IgD-negative memory B cell (primary cell): ENCODE measurements at regions not wholly inside any gene's neighbourhood (a gene's known extent, or its start where the extent isn't known, plus 50 kb on each side); places are given as distances from the start of the nearest gene placed in this dataset.

Source experiments
- H3K27ac Mint-ChIP-seq, 3 donors: one replicate each; pipeline ENCODE4 v1.8.0; 2020 to 2022; ENCODE audit warnings: mild to moderate bottlenecking in 3 of 3, mixed read lengths in 3 of 3, moderate library complexity in 1 of 3
- H3K27me3 Mint-ChIP-seq: one replicate; pipeline ENCODE4 v1.8.0; 2021; ENCODE audit warnings: mixed read lengths
- H3K36me3 Mint-ChIP-seq: one replicate; pipeline ENCODE4 v1.8.0; 2020; ENCODE audit warnings: mild to moderate bottlenecking, mixed read lengths
- H3K4me1 Mint-ChIP-seq, 3 donors: one replicate each; pipeline ENCODE4 v1.8.0; 2020 to 2022; ENCODE audit warnings: mixed read lengths in 3 of 3, mild to moderate bottlenecking in 1 of 3
- H3K4me3 Mint-ChIP-seq, 4 donors: one replicate each; pipeline ENCODE4 v1.8.0; 2020 to 2022; ENCODE audit warnings: mild to moderate bottlenecking in 4 of 4, mixed read lengths in 4 of 4, moderate library complexity in 3 of 4
- H3K9me3 Mint-ChIP-seq, 3 donors: one replicate each; pipeline ENCODE4 v1.8.0; 2020 to 2021; ENCODE audit warnings: mixed read lengths in 3 of 3, mild to moderate bottlenecking in 1 of 3

DNA sequence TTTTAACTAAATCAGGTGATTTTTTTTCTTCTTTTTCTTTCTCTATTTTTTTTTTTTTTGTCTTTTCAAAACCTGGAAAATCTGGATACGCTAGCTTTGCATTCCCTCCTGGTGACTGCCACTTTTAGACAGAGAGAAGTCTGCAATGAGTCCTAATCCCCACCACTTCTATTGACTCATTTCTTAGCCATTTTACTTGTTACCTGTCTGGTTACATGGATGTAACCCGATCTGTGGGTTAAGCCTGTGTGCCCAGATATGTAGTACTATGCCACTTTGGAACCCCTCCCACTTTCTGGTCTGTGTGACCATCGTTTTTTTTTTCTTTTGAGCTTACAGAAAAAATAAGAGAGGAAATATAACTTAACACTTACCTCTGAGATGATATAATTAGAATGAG is 817.8 kb upstream of the PCDH9 start:
- Mint-ChIP-seq H3K4me1 (no peaks in the 10 kb centered on the region), H3K27me3 (no peaks in the 10 kb centered on the region), H3K27ac (no peak overlapping the region)

DNA sequence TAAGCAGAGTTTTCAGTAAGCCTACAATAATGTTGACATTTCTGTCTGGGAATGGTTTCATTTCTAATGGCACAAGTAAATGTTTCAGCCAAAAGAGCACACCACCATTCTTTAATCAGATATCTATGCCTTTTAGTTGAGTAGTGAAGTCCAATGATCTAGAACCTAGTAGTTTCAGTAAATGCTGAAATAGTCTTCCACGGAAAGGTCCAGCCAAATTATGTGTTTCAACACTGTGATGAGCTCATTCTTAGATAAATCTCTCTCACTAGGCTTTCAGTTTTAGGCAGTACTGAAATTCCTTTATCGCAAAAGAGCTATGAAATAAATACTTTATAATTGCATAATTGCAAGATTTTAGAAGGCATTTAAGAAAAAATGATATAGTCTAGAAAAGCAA is 816.8 kb upstream of the PCDH9 start:
- Mint-ChIP-seq H3K9me3 (no peaks in the 10 kb centered on the region), H3K27ac (no peak overlapping the region), H3K4me3 (no peak overlapping the region), H3K27me3 (no peaks in the 10 kb centered on the region), H3K36me3 (no peaks in the 10 kb centered on the region), H3K4me1 (no peaks in the 10 kb centered on the region)

More for the DNA sequence above, 817.8 kb upstream of the PCDH9 start:
- Mint-ChIP-seq H3K9me3 (peaks cover 0 to 3% (median 0%) of the 10 kb centered on the region in 3 donors), H3K4me3 (no peak overlapping the region), H3K36me3 (no peaks in the 10 kb centered on the region)

GRCh38 chr13:68030152-68030809 is 800.1 kb upstream of the PCDH9 start:
- no peak overlapping the region for H3K27ac Mint-ChIP-seq
- H3K4me3 Mint-ChIP-seq = no peak overlapping the region
- no peaks in the 10 kb centered on the region for H3K4me1 Mint-ChIP-seq
- peaks cover 0 to 9% (median 2%) of the 10 kb centered on the region in 3 donors for H3K9me3 Mint-ChIP-seq
- H3K27me3 Mint-ChIP-seq = no peaks in the 10 kb centered on the region
- H3K36me3 Mint-ChIP-seq = no peaks in the 10 kb centered on the region

GRCh38 chr13:68028701-68029100 is 798.6 kb upstream of the PCDH9 start:
- Mint-ChIP-seq H3K4me3 (no peak overlapping the region), H3K27me3 (no peaks in the 10 kb centered on the region), H3K4me1 (no peaks in the 10 kb centered on the region), H3K27ac (no peak overlapping the region), H3K36me3 (no peaks in the 10 kb centered on the region), H3K9me3 (peaks cover 0 to 12% (median 2%) of the 10 kb centered on the region in 3 donors)

DNA sequence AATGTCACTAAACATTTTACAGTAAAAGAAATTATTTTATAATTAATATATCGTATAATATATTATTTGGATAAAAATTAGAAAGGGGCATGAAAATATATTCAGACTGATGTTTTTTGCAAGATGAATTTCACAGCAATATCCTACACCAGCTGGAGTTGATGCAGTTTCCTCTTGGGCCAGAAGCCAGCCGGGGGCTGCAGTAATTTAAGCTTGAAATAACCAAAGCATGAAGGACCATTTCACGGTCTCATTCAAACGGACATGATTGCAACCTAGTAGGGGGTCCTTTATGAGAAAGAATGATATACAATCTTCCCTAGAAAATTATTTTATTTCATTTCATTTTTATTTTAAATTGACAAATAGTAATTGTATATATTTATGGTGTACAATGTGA is 797.2 kb upstream of the PCDH9 start:
- peaks cover 2 to 8% (median 2%) of the 10 kb centered on the region in 3 donors for H3K9me3 Mint-ChIP-seq
- no peaks in the 10 kb centered on the region for H3K27me3 Mint-ChIP-seq
- no peak overlapping the region for H3K27ac Mint-ChIP-seq
- H3K4me3 Mint-ChIP-seq = no peak overlapping the region
- no peaks in the 10 kb centered on the region for H3K4me1 Mint-ChIP-seq
- H3K36me3 Mint-ChIP-seq = no peaks in the 10 kb centered on the region

DNA sequence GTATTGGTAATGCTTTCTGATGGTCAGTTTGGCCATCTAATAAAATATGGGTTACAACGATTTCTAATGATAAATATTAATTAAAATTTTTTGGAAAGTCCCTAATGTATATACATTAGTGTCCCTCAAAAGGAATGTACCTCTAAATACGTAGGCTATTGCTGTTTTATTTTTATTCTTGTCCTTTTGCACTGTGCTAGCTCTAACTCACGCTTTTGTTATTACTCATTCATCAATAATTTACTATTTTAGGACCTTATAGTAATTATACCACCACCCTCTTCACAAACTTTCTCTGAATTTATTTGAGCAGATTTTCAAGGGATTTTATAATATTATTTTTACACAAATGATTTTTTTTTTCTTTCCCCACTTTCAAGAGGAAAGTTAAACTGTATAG is 795.9 kb upstream of the PCDH9 start:
- H3K4me1 Mint-ChIP-seq = no peaks in the 10 kb centered on the region
- H3K27me3 Mint-ChIP-seq = no peaks in the 10 kb centered on the region
- no peak overlapping the region for H3K4me3 Mint-ChIP-seq
- peaks cover 2 to 6% (median 5%) of the 10 kb centered on the region in 3 donors for H3K9me3 Mint-ChIP-seq
- H3K36me3 Mint-ChIP-seq = no peaks in the 10 kb centered on the region
- no peak overlapping the region for H3K27ac Mint-ChIP-seq

DNA sequence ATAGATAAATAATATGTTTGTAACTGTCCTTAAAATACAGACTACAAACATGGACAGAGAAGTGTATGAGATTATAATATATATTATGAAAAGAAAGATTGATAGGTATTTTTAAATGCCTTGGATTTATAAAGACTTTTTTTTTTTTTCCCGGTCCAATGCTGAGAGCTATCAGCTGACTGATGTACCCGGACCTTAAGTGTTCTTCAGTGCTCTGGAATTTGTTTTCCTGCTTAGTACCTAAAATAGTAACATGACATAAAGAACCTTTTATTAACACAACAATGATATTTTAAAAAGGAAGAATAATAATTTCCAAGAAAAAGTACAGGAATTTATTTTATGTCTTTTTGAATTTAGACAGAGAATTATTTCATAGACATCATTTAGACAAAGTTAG is 795.5 kb upstream of the PCDH9 start:
- H3K4me1 Mint-ChIP-seq = no peaks in the 10 kb centered on the region
- H3K4me3 Mint-ChIP-seq = no peak overlapping the region
- H3K36me3 Mint-ChIP-seq = no peaks in the 10 kb centered on the region
- no peaks in the 10 kb centered on the region for H3K27me3 Mint-ChIP-seq
- no peak overlapping the region for H3K27ac Mint-ChIP-seq
- H3K9me3 Mint-ChIP-seq = peaks cover 0 to 6% (median 3%) of the 10 kb centered on the region in 3 donors

DNA sequence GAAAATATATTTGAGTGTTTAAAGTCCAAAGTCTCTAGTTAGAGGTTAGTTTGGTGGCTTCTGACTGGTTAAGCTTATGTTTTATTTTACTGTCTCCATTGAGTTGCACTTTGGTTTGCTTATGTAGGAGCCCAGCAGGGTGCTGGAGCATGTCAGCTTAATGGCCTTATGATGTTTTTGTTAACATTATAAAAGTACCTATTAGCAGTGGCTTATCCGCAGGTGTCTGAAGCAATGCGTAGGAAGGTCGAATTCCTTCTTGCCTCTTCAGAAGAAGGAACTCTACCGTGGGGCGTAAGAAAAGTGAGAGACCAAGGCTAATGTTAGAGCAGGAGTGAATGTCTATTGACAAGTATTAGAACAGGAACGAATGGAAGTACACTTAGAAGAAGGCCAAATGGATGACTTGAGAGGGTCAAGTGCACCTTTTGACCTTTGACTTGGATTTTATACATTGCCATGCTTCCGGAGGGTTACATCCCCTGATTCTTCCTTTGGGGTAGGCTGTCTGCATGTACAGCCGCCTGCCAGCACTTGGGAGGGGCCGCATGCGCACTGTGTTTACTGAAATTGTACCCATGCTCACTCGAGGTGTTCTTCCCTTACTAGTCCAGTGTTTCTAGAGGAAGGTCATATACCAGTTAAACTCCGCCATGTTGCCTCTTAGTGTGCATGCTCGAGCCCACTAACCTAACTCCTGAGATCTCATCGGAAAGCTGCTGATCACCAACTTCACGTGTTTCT is 793.9 kb upstream of the PCDH9 start:
- H3K36me3 Mint-ChIP-seq = no peaks in the 10 kb centered on the region
- H3K27ac Mint-ChIP-seq = no peak overlapping the region
- no peaks in the 10 kb centered on the region for H3K27me3 Mint-ChIP-seq
- no peaks in the 10 kb centered on the region for H3K4me1 Mint-ChIP-seq
- peaks cover 0 to 6% (median 3%) of the 10 kb centered on the region in 3 donors for H3K9me3 Mint-ChIP-seq
- peak overlapping the region in 1 of 4 donors; percentile 54 for H3K4me3 Mint-ChIP-seq

DNA sequence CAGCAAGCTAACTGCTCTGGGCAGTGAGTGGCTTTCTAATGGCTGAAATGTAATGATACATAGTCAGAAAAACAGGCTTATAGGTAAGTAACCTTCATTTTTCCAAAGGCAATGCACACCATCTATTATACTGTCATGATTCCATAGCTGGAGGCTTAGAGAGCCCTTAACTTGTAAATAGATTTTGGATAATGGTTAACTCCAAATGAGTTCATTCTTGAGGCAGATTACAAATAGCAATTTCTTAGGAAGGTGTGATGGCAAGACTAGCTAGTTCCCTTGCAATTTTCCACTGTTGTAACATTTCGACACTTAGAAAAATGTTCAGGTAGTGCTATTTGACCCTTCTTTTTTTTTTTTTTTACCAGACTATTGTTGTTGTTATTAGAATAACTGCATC is 789.8 kb upstream of the PCDH9 start:
- Mint-ChIP-seq H3K4me3 (no peak overlapping the region), H3K4me1 (no peaks in the 10 kb centered on the region), H3K36me3 (no peaks in the 10 kb centered on the region), H3K27me3 (no peaks in the 10 kb centered on the region), H3K9me3 (peaks cover 0 to 7% (median 6%) of the 10 kb centered on the region in 3 donors), H3K27ac (no peak overlapping the region)

DNA sequence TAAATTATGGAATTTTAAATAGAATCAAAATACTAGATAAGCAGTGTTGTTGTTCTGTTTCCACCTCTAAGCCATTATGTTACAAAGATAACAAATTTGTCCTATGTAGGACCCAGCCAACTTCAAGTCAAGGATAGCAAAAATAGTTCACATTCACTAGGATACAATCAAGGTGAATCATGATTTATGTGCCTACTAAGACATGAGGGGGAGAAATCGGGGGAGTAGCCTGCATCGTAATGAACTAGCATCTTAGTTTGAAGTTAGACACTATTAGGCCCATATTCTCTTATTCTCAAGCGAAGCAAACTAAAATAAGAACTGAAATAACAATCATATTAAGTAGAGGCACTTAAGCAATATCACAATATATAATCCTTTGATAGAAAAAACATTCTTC is 779.4 kb upstream of the PCDH9 start:
- H3K9me3 Mint-ChIP-seq = peaks cover 0 to 4% (median 0%) of the 10 kb centered on the region in 3 donors
- no peaks in the 10 kb centered on the region for H3K36me3 Mint-ChIP-seq
- no peaks in the 10 kb centered on the region for H3K4me1 Mint-ChIP-seq
- H3K4me3 Mint-ChIP-seq = no peak overlapping the region
- H3K27me3 Mint-ChIP-seq = no peaks in the 10 kb centered on the region
- H3K27ac Mint-ChIP-seq = no peak overlapping the region

DNA sequence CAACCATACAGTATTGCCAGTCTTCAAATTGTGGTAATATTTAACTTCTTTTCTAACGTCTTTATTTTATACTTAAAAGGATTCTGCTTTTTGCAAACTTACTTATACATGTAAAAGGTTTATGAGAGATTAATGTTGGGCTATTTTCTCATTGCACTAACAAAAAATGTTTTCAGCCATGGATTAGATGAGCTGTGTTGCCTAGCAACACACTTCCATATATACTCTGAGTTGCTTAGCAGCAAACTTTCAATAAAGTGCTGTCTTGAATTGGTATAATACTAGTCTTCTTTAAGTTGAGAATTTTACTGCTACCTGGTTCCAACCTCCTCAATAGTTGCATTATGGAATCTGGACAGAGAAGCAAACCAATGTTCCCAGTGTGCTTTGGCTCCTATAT is 777.4 kb upstream of the PCDH9 start:
- no peaks in the 10 kb centered on the region for H3K36me3 Mint-ChIP-seq
- H3K9me3 Mint-ChIP-seq = peaks cover 0 to 5% (median 2%) of the 10 kb centered on the region in 3 donors
- H3K4me1 Mint-ChIP-seq = no peaks in the 10 kb centered on the region
- H3K4me3 Mint-ChIP-seq = no peak overlapping the region
- no peak overlapping the region for H3K27ac Mint-ChIP-seq
- no peaks in the 10 kb centered on the region for H3K27me3 Mint-ChIP-seq

DNA sequence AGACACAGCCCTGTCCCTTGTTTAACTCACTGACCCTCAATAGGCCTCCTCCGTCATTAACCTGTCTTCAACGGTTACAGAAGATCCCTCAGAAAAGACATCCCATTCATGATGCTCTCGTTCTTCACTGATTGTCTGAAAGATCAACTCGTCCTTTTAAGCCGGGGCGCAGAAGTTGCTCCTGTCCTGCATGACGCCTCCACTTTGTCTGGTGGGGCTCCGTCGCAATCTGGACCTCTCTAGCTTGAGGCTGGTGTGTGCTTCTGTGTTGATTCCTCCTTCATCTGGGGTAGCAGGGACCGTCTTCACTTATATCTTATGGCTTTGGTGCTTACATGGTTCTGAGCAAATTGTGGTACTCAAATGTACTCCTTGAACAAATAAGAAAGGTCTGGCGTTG is 766.0 kb upstream of the PCDH9 start:
- H3K36me3 Mint-ChIP-seq = no peaks in the 10 kb centered on the region
- no peak overlapping the region for H3K4me3 Mint-ChIP-seq
- H3K27me3 Mint-ChIP-seq = no peaks in the 10 kb centered on the region
- no peak overlapping the region for H3K27ac Mint-ChIP-seq
- H3K9me3 Mint-ChIP-seq = peaks cover 0 to 6% (median 4%) of the 10 kb centered on the region in 3 donors
- H3K4me1 Mint-ChIP-seq = no peaks in the 10 kb centered on the region

DNA sequence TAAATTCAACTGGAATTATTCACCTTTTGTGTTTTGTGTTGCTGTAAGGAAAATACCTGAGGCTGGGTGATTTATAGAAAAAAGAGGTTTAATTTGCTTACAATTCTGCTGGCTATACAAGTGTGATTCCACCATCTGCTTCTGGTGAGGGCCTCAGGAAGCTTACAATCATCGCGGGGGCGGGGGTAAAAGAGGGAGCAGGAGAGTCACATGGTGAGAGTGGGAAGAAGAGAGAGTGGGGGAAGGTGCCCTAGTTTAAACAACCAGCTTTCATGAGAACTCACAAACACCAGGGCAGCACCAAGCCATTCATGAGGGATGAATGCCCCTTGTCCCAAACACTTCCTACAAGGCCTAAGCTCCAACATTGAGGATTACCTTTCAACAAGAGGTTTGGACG is 760.7 kb upstream of the PCDH9 start:
- H3K27ac Mint-ChIP-seq = no peak overlapping the region
- no peak overlapping the region for H3K4me3 Mint-ChIP-seq
- H3K36me3 Mint-ChIP-seq = no peaks in the 10 kb centered on the region

DNA sequence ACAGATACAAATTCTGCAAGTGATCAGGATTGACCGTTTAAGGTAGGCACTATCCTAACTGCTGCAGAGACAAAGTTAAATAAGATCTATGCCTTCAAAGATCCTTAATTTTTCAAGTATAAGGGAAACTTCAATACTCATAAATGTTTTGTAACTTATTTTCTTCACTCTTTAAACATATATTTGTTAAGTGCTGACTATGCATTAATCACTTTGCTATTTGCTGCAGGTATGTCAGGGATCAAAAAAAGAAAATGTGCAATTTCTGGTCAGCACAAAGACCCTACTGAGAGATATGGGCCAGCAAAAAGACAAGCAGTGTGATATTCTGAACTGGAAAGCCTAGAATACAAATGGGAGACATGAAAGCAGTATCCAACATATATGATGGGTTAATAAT is 756.1 kb upstream of the PCDH9 start:
- Mint-ChIP-seq H3K27ac (no peak overlapping the region), H3K27me3 (no peaks in the 10 kb centered on the region), H3K4me1 (no peaks in the 10 kb centered on the region), H3K36me3 (no peaks in the 10 kb centered on the region), H3K9me3 (peaks cover 0 to 4% (median 0%) of the 10 kb centered on the region in 3 donors), H3K4me3 (no peak overlapping the region)

More for the DNA sequence above, 760.7 kb upstream of the PCDH9 start:
- Mint-ChIP-seq H3K9me3 (peaks cover 0 to 4% (median 0%) of the 10 kb centered on the region in 3 donors), H3K4me1 (no peaks in the 10 kb centered on the region), H3K27me3 (no peaks in the 10 kb centered on the region)

- Mint-ChIP-seq H3K4me3 (no peak overlapping the region), H3K36me3 (no peaks in the 10 kb centered on the region), H3K27ac (no peak overlapping the region), H3K9me3 (peaks cover 1 to 4% (median 2%) of the 10 kb centered on the region in 3 donors), H3K4me1 (no peaks in the 10 kb centered on the region), H3K27me3 (no peaks in the 10 kb centered on the region)
Measured at GRCh38 chr13:67977066-67977465, 746.9 kb upstream of the PCDH9 start.

- no peak overlapping the region for H3K27ac Mint-ChIP-seq
- no peaks in the 10 kb centered on the region for H3K27me3 Mint-ChIP-seq
- H3K36me3 Mint-ChIP-seq = no peaks in the 10 kb centered on the region
- no peaks in the 10 kb centered on the region for H3K4me1 Mint-ChIP-seq
- no peak overlapping the region for H3K4me3 Mint-ChIP-seq
- H3K9me3 Mint-ChIP-seq = peaks cover 0 to 3% (median 2%) of the 10 kb centered on the region in 3 donors
Measured at GRCh38 chr13:67971291-67971690, 741.2 kb upstream of the PCDH9 start.
